ENCODE measurements at regions not wholly inside any gene's neighbourhood (a gene's known extent, or its start where the extent isn't known, plus 50 kb on each side); places are given as distances from the start of the nearest gene placed in this dataset.
"Not testable (repeated sequence)": the region's sequence is repeated elsewhere in the genome, so short reads cannot be mapped to it uniquely, and the experiment has no call there.

GRCh38 chr10:128189176-128189575 lies 63.0 kb upstream of the MKI67 start:
- Histone ChIP-seq H3K4me3 (no peak overlapping the region), H3K4me1 (no peaks in the 10 kb centered on the region), H3K9me3 (no peaks in the 10 kb centered on the region), H3K36me3 (no peaks in the 10 kb centered on the region), H3K27ac (no peak overlapping the region), H3K27me3 (no peaks in the 10 kb centered on the region)
- TF ChIP-seq POLR2A (IDR thresholded peaks at IDR 0.05) (no peak), CTCF (IDR thresholded peaks at IDR 0.05) (no peak), POLR2AphosphoS5 (IDR thresholded peaks at IDR 0.05; ENCODE audit: insufficient read depth in 1 of 2, low read depth in 1 of 2) (no peak)
- DNase-seq (ENCODE audit: extremely low spot score in 2 of 2), result no peak
- intact Hi-C loops (cut with DNase I), result no loop called here

- no peak for DNase-seq (ENCODE audit: extremely low spot score in 2 of 2)
- no peak for TF ChIP-seq POLR2AphosphoS5 (IDR thresholded peaks at IDR 0.05; ENCODE audit: insufficient read depth in 1 of 2, low read depth in 1 of 2)
- TF ChIP-seq CTCF (IDR thresholded peaks at IDR 0.05), result no peak
- no peak for TF ChIP-seq POLR2A (IDR thresholded peaks at IDR 0.05)
- intact Hi-C loops (cut with DNase I), result no loop called here
- H3K27me3 ChIP-seq, result no peaks in the 10 kb centered on the region
- H3K4me1 ChIP-seq, result no peaks in the 10 kb centered on the region
- H3K36me3 ChIP-seq, result no peaks in the 10 kb centered on the region
- H3K9me3 ChIP-seq, result no peaks in the 10 kb centered on the region
- H3K4me3 ChIP-seq, result no peak overlapping the region
- no peak overlapping the region for H3K27ac ChIP-seq
Measured at GRCh38 chr10:128191847-128192246, 65.6 kb upstream of the MKI67 start.

GRCh38 chr10:128201826-128202225 lies 75.6 kb upstream of the MKI67 start:
- H3K27ac ChIP-seq; H3K9me3 ChIP-seq; H3K4me1 ChIP-seq; H3K4me3 ChIP-seq; intact Hi-C loops (cut with DNase I); H3K36me3 ChIP-seq; H3K27me3 ChIP-seq: not testable (repeated sequence)
- DNase-seq (ENCODE audit: extremely low spot score in 2 of 2), result peak in 1 of 2 donors; percentile 9

GRCh38 chr10:128203028-128203427 lies 76.8 kb upstream of the MKI67 start:
- no peaks in the 10 kb centered on the region for H3K4me1 ChIP-seq
- no peak overlapping the region for H3K27ac ChIP-seq
- no peaks in the 10 kb centered on the region for H3K9me3 ChIP-seq
- H3K27me3 ChIP-seq, result no peaks in the 10 kb centered on the region
- H3K4me3 ChIP-seq, result no peak overlapping the region
- DNase-seq (ENCODE audit: extremely low spot score in 2 of 2), result no peak
- H3K36me3 ChIP-seq, result no peaks in the 10 kb centered on the region
- intact Hi-C loops (cut with DNase I), result no loop called here
- TF ChIP-seq POLR2A (IDR thresholded peaks at IDR 0.05) (no peak), CTCF (IDR thresholded peaks at IDR 0.05) (no peak), POLR2AphosphoS5 (IDR thresholded peaks at IDR 0.05; ENCODE audit: insufficient read depth in 1 of 2, low read depth in 1 of 2) (no peak)

- intact Hi-C loops (cut with DNase I); H3K4me3 ChIP-seq; H3K36me3 ChIP-seq; H3K27me3 ChIP-seq; DNase-seq (ENCODE audit: extremely low spot score in 2 of 2); H3K27ac ChIP-seq; H3K4me1 ChIP-seq; H3K9me3 ChIP-seq: not testable (repeated sequence)
Measured at GRCh38 chr10:128205591-128205990, 79.4 kb upstream of the MKI67 start.

GRCh38 chr10:128206676-128207075 lies 80.5 kb upstream of the MKI67 start:
- TF ChIP-seq POLR2AphosphoS5 (IDR thresholded peaks at IDR 0.05; ENCODE audit: insufficient read depth in 1 of 2, low read depth in 1 of 2) (no peak), POLR2A (IDR thresholded peaks at IDR 0.05) (no peak), CTCF (IDR thresholded peaks at IDR 0.05) (no peak)
- no peak overlapping the region for H3K4me3 ChIP-seq
- H3K27me3 ChIP-seq, result no peaks in the 10 kb centered on the region
- H3K27ac ChIP-seq, result no peak overlapping the region
- H3K4me1 ChIP-seq, result no peaks in the 10 kb centered on the region
- H3K36me3 ChIP-seq, result no peaks in the 10 kb centered on the region
- no peaks in the 10 kb centered on the region for H3K9me3 ChIP-seq
- no peak for DNase-seq (ENCODE audit: extremely low spot score in 2 of 2)
- intact Hi-C loops (cut with DNase I), result no loop called here
